GM12873 (cell line): ENCODE measurements at regions not wholly inside any gene's neighbourhood (a gene's known extent, or its start where the extent isn't known, plus 50 kb on each side); places are given as distances from the start of the nearest gene placed in this dataset.

Source experiments
- CTCF ChIP-seq: IDR thresholded peaks from 2 replicates; pipeline ENCODE4 v1.5.1; 2012; ENCODE audit warnings: low read depth, mild to moderate bottlenecking, moderate library complexity, low read length, control low read depth; ENCODE audit not compliant: insufficient read depth; ENCODE audit errors: missing control alignments

- TF ChIP-seq CTCF, result no peak
Observed at GRCh38 chr20:48541581-48542071, 286.2 kb downstream of the PREX1 start.

GRCh38 chr20:48538856-48539255 is 288.9 kb downstream of the PREX1 start:
- no peak for TF ChIP-seq CTCF

DNA sequence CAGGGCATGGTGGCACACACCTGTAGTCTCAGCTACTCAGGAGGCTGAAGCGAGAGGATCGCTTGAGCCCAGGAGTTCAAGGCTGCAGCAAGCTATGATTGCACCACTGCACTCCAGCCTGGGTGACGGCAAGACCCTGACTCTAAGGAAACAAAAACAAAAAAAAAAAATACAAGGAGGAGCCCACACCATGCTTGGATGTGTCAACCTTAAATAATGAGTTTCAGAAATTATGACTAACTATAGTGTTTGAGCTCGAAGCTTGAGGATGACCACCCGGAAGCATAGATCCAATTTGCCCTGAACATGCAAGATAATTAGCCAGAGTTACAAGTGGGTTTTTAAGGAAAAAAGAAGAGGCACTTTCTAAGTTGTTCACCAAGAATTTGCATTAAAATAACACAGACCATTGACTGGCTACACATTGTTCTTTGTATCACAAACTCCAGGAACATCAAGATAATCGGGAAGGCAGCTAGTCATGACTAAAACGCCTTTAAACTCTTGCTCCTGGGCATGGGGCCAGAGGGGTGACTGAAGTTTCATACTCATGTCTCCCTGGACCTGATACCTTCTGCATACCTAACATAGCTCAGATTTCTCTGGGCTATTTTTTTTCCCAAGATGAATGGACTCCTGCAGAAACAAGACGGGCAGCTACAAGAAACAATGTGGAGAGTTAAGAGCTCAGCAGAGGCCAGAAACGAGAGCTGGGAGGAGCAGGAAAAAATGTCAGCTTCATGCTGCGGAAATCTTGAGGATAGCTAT is 289.6 kb downstream of the PREX1 start:
- TF ChIP-seq CTCF, result no peak

GRCh38 chr20:48536206-48536605 is 291.6 kb downstream of the PREX1 start:
- no peak for TF ChIP-seq CTCF

GRCh38 chr20:48535556-48535955 is 292.2 kb downstream of the PREX1 start:
- no peak for TF ChIP-seq CTCF

DNA sequence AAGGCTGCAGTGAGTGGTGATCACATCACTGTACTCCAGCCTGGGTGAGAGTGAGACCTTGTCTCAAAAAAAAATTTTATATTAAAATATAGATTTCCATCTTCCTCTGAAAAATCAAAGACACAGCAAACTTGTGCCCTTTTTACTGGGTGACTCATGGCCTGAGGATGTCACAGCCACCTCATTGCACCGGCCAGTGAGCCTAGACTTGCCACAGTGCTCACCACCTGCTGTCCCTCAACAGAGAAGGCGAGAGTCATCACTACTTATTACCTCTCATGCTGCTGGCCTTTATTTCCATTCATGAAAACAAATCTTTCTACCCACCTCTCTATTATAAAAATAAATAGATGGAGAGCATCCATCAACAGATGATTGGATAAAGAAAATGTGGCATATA is 295.8 kb downstream of the PREX1 start:
- no peak for TF ChIP-seq CTCF

DNA sequence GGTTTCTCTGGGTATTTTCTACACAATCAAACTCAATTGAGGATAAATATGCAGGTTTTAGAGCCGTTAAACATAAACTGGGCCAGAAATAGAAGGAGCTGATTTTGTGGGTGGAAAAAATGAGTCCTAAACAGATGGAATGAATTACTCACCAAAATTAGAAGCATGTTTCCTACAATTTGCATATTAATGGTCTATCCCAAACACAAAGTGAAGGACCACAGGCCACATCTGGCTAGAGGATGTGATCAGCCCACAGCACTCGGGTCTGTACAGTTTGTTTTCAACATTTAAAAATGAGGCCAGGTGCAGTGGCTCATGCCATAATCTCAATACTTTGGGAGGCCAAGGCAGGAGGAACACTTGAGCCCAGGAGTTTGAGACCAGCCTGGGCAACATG is 296.3 kb downstream of the PREX1 start:
- TF ChIP-seq CTCF, result no peak
